ENCODE measurements at regions not wholly inside any gene's neighbourhood (a gene's known extent, or its start where the extent isn't known, plus 50 kb on each side); places are given as distances from the start of the nearest gene placed in this dataset.

GRCh38 chr9:25537808-25538207 is 140.4 kb downstream of the TUSC1 start:
- Histone ChIP-seq H2BK5ac (ENCODE audit: low read depth, low read length, poor library complexity, severe bottlenecking) (no peak overlapping the region), H4K20me1 (ENCODE audit: insufficient read depth, low read length) (no peaks in the 10 kb centered on the region), H2BK15ac (ENCODE audit: low read depth, low read length) (no peak overlapping the region), H3K9me1 (ENCODE audit: insufficient read depth, low read length) (no peaks in the 10 kb centered on the region), H3K4me2 (ENCODE audit: low read depth, low read length) (no peak overlapping the region), H2BK120ac (ENCODE audit: low read depth, low read length) (no peak overlapping the region), H2BK20ac (ENCODE audit: low read depth, low read length) (no peak overlapping the region), H2AFZ (replicated peaks; ENCODE audit: low read length, poor library complexity) (no peak overlapping the region), H4K91ac (ENCODE audit: insufficient read depth, low read depth, low read length) (no peak overlapping the region), H3K36me3 (ENCODE audit: control insufficient read depth, insufficient read depth, low read length) (no peaks in the 10 kb centered on the region), H3K18ac (ENCODE audit: low read depth, low read length) (no peak overlapping the region), H3K14ac (replicated peaks; ENCODE audit: low read depth, low read length) (no peak overlapping the region), H3K4me3 (ENCODE audit: insufficient read depth, low read depth, low read length) (no peak overlapping the region), H4K8ac (ENCODE audit: low read depth in 2 of 2, low read length in 2 of 2) (no peak overlapping the region), H3K9me3 (ENCODE audit: control insufficient read depth, insufficient read depth, low read length) (peaks cover 2% of the 10 kb centered on the region; the same call in 1 of the 2 replicates), H3K56ac (ENCODE audit: extremely low read depth, insufficient read depth, low read length) (no peak overlapping the region), H2AK5ac (ENCODE audit: low read depth, low read length) (no peak overlapping the region), H3K27ac (ENCODE audit: insufficient read depth, low read length) (no peak overlapping the region), H2AK9ac (replicated peaks; ENCODE audit: low read depth, low read length, poor library complexity) (no peak overlapping the region), H3K4me1 (ENCODE audit: control insufficient read depth, insufficient read depth, low read length) (no peaks in the 10 kb centered on the region), H3K27me3 (ENCODE audit: control insufficient read depth, insufficient read depth, low read length) (no peaks in the 10 kb centered on the region), H4K5ac (ENCODE audit: low read depth, low read length) (no peak overlapping the region), H3K4ac (ENCODE audit: low read depth, low read length) (no peak overlapping the region), H3K79me1 (ENCODE audit: low read depth in 1 of 2, low read length in 2 of 2) (no peaks in the 10 kb centered on the region), H3K23ac (ENCODE audit: low read depth, low read length) (no peak overlapping the region), H3K9ac (ENCODE audit: low read depth, low read length) (no peak overlapping the region)
- DNase-seq (no peak), ATAC-seq (ENCODE audit: low read depth) (no peak)
- POLR2A ChIA-PET (ENCODE audit: unreplicated experiment), result no interaction called here
- BruUV-seq (replicated peaks), result no TSS peak
- dilution Hi-C loops (cut with HindIII; ENCODE audit: low sequenced_read_pairs, unreplicated experiment) (no loop called here), intact Hi-C loops (cut with micrococcal nuclease) (no loop called here), in situ Hi-C loops (cut with MboI; ENCODE audit: low sequenced_read_pairs) (no loop called here)
- TF ChIP-seq MAFK (IDR thresholded peaks at IDR 0.05; ENCODE audit: low read depth, low read length), result no peak
- TF ChIP-seq CTCF (conservative IDR thresholded peaks at IDR 0.05; ENCODE audit: low read depth, low read length), result no peak
- no peak for TF ChIP-seq RFX5 (IDR thresholded peaks at IDR 0.05; ENCODE audit: low read depth, low read length)
- CTCF ChIA-PET, result no interaction called here
- WGBS, 2 experiments (ENCODE audit: extremely low coverage in 2 of 2, insufficient read length in 1 of 2), result 0% methylated on average over 1 of the region's 2 CpGs; no CpG with 5 or more reads in 1 of the 2 experiments

Data from IMR-90 (cell line).